Vagina (tissue), 2 donors: ENCODE measurements at regions not wholly inside any gene's neighbourhood (a gene's known extent, or its start where the extent isn't known, plus 50 kb on each side); places are given as distances from the start of the nearest gene placed in this dataset.

Source experiments
- DNase-seq, 2 donors: peaks; one replicate each; pipeline ENCODE4 v3.0.0-alpha.2; 2017; ENCODE audit errors: extremely low spot score in 2 of 2
- H3K27ac ChIP-seq: fragments of 200-600 bp; sonication (generic); one replicate; pipeline ENCODE4 v1.5.1; 2019
- H3K27me3 ChIP-seq: fragments of 200-600 bp; sonication (generic); one replicate; pipeline ENCODE4 v1.5.1; 2019
- H3K36me3 ChIP-seq, 2 donors: fragments of 200-600 bp; sonication (generic); one replicate each; pipeline ENCODE4 v1.5.1; 2017 to 2019
- H3K4me1 ChIP-seq: fragments of 200-600 bp; sonication (generic); one replicate; pipeline ENCODE4 v1.5.1; 2019
- H3K4me3 ChIP-seq, 2 donors: fragments of 200-600 bp; sonication (generic); 1 replicate in 1 of 2; 2 replicates in 1 of 2; pipeline ENCODE4 v1.5.1; 2016 to 2019
- H3K9me3 ChIP-seq: fragments of 200-600 bp; sonication (generic); one replicate; pipeline ENCODE4 v1.5.1; 2019
- POLR2A ChIP-seq, 2 donors: fragments of 450-650 bp; IDR thresholded peaks; one replicate each; pipeline ENCODE4 v1.6.1; 2017; ENCODE audit warnings: antibody characterized with exemption in 2 of 2, mild to moderate bottlenecking in 2 of 2, moderate library complexity in 2 of 2
- POLR2AphosphoS5 ChIP-seq, 2 donors: sonication (generic); formaldehyde crosslinking; IDR thresholded peaks; one replicate each; pipeline ENCODE4 v1.9.0; 2017; ENCODE audit warnings: antibody characterized with exemption in 2 of 2, mild to moderate bottlenecking in 2 of 2, low read depth in 1 of 2; ENCODE audit not compliant: insufficient read depth in 1 of 2
- intact Hi-C: fragments of 100-400 bp; cut with DNase I; formaldehyde crosslinking; loops from one replicate; pipeline ENCODE4 v1.15.1; 2023
- TF ChIP-seq, protein P1 (sequence below), 3 experiments: fragments of 450-650 bp in 2 of 3; fragments of 200-600 bp in 1 of 3; sonication (generic) in 1 of 3; IDR thresholded peaks; one replicate each; pipeline ENCODE4 v1.5.1; 2017 to 2019; ENCODE audit warnings: antibody characterized with exemption in 3 of 3, mild to moderate bottlenecking in 2 of 3, moderate library complexity in 2 of 3

DNA sequence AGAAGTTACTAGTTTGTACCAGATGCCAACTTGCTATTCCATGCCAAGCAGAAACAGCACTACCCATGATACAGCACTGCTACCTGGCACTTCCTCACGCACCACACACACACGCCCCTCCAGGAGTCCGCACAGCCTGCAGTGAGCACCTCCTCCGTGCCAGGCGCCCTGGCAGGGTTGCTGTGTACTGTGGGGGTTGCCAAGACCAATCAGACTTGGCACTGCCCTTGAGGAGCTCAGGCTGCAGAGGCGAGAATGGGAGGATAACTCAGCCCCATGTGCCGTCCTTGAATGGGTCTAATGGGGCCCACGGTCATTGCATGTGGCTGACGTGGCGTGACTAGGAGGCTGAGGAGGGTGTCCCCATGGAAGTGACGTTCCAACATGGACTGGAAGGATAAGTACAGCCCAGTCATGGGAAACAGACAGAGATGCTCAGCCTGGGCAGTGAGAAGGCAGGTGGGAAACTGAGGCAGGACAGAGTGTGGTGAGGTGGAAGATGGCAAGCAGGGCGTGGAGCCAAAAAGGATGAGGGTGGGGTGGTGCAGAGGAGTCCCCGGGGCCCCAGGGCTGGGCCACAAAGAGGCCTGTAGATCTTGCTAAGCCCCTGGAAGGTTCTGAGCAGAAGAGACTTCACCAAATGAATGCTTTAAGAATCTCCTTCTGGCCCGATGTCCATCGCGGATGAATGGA lies 65.3 kb upstream of the C14orf180 start:
- Histone ChIP-seq H3K36me3 (no peaks in the 10 kb centered on the region), H3K27ac (no peak overlapping the region), H3K4me3 (no peak overlapping the region), H3K4me1 (no peaks in the 10 kb centered on the region), H3K9me3 (peaks cover 4% of the 10 kb centered on the region), H3K27me3 (no peaks in the 10 kb centered on the region)
- TF ChIP-seq POLR2AphosphoS5 (IDR thresholded peaks at IDR 0.05; ENCODE audit: insufficient read depth in 1 of 2, low read depth in 1 of 2): no peak
- DNase-seq: peak; percentile 79 to 81
- intact Hi-C loops: no loop called here

DNA sequence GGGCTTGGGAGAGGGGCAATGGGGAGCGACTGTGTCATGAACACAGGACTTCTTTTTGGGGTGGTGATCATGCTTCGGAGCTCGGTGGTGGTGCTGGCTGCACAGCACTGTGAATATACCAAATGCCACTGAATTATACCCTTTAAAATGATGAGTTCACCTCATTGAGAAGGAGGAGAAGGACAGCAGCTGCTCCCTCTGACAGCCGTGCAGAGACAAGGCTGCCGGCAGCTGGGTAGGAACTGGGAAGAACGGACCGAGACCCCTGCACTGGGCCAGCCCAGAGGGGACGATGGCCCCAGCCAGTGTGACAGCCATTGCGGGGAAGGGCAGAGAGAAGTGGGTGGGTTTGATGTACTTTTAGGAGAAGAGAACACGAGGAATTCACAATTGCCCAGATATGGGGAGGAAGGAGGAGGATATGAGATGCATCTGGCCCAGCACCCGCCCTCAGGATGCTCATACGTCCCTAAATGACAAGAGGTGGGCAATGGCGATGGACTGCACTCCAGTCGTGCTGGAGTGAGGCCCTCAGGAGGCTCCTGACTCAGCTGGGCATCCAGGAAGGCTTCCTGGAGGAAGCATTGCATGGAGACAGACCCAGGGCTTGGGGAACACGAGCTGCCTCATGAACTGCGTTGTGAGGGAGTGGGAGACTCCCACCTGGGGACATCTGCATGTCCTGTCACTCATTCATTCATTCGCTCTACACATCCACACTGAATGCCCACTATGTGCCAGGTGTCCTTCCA lies 64.3 kb upstream of the C14orf180 start:
- intact Hi-C loops: no loop called here
- peak in 1 of 2 donors; percentile 74 for DNase-seq
- no peaks in the 10 kb centered on the region for H3K27me3 ChIP-seq
- H3K9me3 ChIP-seq: peaks cover 4% of the 10 kb centered on the region
- no peaks in the 10 kb centered on the region for H3K4me1 ChIP-seq
- TF ChIP-seq POLR2AphosphoS5 (IDR thresholded peaks at IDR 0.05; ENCODE audit: insufficient read depth in 1 of 2, low read depth in 1 of 2) (no peak), POLR2A (IDR thresholded peaks at IDR 0.05) (no peak)
- TF ChIP-seq, protein P1, sequence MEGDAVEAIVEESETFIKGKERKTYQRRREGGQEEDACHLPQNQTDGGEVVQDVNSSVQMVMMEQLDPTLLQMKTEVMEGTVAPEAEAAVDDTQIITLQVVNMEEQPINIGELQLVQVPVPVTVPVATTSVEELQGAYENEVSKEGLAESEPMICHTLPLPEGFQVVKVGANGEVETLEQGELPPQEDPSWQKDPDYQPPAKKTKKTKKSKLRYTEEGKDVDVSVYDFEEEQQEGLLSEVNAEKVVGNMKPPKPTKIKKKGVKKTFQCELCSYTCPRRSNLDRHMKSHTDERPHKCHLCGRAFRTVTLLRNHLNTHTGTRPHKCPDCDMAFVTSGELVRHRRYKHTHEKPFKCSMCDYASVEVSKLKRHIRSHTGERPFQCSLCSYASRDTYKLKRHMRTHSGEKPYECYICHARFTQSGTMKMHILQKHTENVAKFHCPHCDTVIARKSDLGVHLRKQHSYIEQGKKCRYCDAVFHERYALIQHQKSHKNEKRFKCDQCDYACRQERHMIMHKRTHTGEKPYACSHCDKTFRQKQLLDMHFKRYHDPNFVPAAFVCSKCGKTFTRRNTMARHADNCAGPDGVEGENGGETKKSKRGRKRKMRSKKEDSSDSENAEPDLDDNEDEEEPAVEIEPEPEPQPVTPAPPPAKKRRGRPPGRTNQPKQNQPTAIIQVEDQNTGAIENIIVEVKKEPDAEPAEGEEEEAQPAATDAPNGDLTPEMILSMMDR (IDR thresholded peaks at IDR 0.05): no peak
- H3K4me3 ChIP-seq: no peak overlapping the region
- H3K36me3 ChIP-seq: no peaks in the 10 kb centered on the region
- H3K27ac ChIP-seq: no peak overlapping the region

DNA sequence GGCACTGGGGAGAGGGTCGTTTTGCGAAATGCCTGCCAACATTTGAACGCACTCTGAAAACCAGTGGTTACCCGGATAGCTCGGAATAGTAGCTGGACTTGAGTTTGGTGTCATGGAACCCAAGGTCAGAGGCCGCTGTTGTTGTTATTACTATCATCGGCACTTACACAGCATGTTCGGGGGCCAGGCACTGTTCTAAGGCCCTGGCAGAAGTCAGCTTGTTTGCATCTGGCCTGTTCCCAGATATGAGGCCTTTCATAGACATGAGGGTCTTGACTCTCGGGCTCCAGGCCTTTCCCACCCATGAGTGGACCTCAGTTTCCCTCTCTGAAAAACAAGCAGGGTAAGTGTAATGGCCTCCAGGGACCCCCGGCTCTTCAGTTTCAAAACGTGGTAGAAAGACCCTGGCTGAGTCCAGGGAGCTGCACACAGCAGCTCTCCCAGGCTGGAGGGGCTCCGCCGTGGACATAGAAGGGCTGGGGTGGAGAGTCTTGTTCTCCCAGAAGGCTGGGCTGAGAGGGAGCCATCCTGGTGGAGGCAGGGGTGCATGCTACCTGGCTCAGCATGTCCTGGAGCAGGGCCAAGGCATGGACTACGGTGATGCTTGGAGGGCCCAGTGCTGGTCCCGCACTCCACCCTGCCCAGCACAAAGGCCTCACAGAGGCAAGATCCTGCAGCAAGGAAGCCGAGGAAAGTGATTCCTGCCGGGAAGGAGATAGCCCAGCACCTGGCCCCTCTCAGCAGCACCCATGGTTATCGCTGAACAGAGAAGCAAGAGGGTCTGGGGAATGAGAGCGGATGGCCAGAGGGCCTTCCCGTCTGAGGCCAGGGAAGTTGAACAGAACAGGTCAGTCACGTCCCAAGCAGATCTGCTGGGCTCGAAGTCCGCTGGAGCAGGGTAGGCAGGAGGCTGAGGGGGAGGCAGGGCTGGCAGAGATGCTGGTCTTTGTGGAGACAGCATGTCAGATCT lies 63.5 kb upstream of the C14orf180 start:
- H3K27me3 ChIP-seq: no peaks in the 10 kb centered on the region
- DNase-seq: peak; percentile 79 to 88

DNA sequence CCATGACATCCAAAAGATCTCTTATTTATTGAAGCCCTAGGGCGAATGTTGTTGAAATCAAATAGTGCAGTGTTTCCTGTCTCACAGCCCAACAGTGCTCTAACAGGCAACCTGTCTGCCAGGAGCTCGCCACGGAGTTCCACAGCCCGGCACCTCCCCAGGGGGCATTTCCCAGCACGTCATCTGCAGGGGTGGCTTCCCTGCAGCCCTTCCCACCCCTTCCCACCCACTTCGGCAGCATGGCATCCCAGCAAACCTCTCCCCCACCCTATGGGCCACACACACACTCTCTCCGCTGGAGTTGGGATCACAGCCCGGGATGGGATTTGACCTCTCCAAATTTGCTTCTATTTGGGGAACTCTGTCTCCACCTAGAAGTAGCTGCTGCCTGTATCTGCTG lies 62.7 kb upstream of the C14orf180 start:
- no peak overlapping the region for H3K27ac ChIP-seq
- no peaks in the 10 kb centered on the region for H3K4me1 ChIP-seq
- intact Hi-C loops: no loop called here
- peak in 1 of 2 donors; percentile 64 for DNase-seq
- no peaks in the 10 kb centered on the region for H3K27me3 ChIP-seq
- no peaks in the 10 kb centered on the region for H3K36me3 ChIP-seq
- TF ChIP-seq, protein P1 (IDR thresholded peaks at IDR 0.05): no peak
- TF ChIP-seq POLR2AphosphoS5 (IDR thresholded peaks at IDR 0.05; ENCODE audit: insufficient read depth in 1 of 2, low read depth in 1 of 2) (no peak), POLR2A (IDR thresholded peaks at IDR 0.05) (no peak)
- no peak overlapping the region for H3K4me3 ChIP-seq
- peaks cover 4% of the 10 kb centered on the region for H3K9me3 ChIP-seq

More for the DNA sequence above, 63.5 kb upstream of the C14orf180 start:
- TF ChIP-seq, protein P1 (IDR thresholded peaks at IDR 0.05): no peak
- no peak for TF ChIP-seq POLR2A (IDR thresholded peaks at IDR 0.05)
- TF ChIP-seq POLR2AphosphoS5 (IDR thresholded peaks at IDR 0.05; ENCODE audit: insufficient read depth in 1 of 2, low read depth in 1 of 2): no peak
- H3K4me3 ChIP-seq: no peak overlapping the region
- no peaks in the 10 kb centered on the region for H3K36me3 ChIP-seq
- H3K9me3 ChIP-seq: peaks cover 4% of the 10 kb centered on the region
- H3K4me1 ChIP-seq: no peaks in the 10 kb centered on the region
- H3K27ac ChIP-seq: no peak overlapping the region
- intact Hi-C loops: no loop called here

DNA sequence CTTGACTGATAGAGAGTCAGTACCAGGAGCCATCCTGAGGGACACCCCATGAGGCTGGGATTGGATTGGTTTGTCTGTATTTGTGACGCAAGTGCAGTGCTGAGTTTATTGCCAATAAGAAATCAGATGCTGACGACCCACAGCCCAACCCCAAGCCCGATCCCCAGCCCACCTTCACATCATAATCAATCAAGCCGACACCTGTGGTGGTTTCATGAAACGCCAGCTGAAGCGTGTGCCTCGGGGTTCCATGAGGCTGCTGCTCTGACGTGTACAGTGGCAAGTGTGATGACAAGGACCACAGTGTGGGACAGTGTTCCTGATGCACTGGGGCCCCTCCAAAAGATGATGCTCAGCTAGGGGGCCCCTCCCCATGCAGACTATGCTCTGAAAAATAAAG lies 62.1 kb upstream of the C14orf180 start:
- TF ChIP-seq POLR2A (IDR thresholded peaks at IDR 0.05) (no peak), POLR2AphosphoS5 (IDR thresholded peaks at IDR 0.05; ENCODE audit: insufficient read depth in 1 of 2, low read depth in 1 of 2) (no peak)
- TF ChIP-seq, protein P1 (IDR thresholded peaks at IDR 0.05): no peak
- Histone ChIP-seq H3K9me3 (peaks cover 4% of the 10 kb centered on the region), H3K27me3 (no peaks in the 10 kb centered on the region), H3K27ac (no peak overlapping the region), H3K36me3 (no peaks in the 10 kb centered on the region), H3K4me3 (no peak overlapping the region), H3K4me1 (no peaks in the 10 kb centered on the region)
- intact Hi-C loops: no loop called here
- no peak for DNase-seq
